ENCODE measurements at regions not wholly inside any gene's neighbourhood (a gene's known extent, or its start where the extent isn't known, plus 50 kb on each side); places are given as distances from the start of the nearest gene placed in this dataset.

DNA sequence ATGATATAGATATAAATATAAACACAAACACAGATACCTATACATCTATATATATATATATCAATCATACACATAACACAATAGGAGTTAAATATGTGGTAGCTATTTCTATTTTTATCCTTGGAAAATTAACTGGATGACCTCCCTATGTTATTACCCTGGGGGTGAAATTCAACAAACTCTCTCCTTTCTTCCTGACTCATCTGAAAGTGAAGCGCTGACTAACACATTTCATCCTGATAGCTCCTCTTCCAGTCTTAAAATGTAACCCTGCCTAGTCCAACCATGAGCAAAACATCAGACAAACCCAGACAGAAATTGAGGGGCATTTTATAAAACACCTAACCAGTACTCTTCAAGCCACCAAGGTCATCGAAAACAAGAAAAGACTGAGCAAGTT lies 220.6 kb upstream of the ISX start:
- peaks cover 23% of the 10 kb centered on the region for H3K27me3 Mint-ChIP-seq
- ChIA-PET CTCF (no interaction called here), POLR2A (no interaction called here)
- no peaks in the 10 kb centered on the region for H3K36me3 Mint-ChIP-seq (ENCODE audit: low read depth)
- no peak overlapping the region for H3K27ac ChIP-seq (ENCODE audit: low read depth in 1 of 2, low read length in 2 of 2)
- no peak for ATAC-seq (ENCODE audit: poor library complexity)
- DNase-seq: no peak
- intact Hi-C loops (cut with DNase I, micrococcal nuclease): no loop called here
- no peaks in the 10 kb centered on the region for H3K4me1 Mint-ChIP-seq (ENCODE audit: low read depth)
- H3K4me3 ChIP-seq (ENCODE audit: low read length): no peak overlapping the region
- TF ChIP-seq, protein P1, sequence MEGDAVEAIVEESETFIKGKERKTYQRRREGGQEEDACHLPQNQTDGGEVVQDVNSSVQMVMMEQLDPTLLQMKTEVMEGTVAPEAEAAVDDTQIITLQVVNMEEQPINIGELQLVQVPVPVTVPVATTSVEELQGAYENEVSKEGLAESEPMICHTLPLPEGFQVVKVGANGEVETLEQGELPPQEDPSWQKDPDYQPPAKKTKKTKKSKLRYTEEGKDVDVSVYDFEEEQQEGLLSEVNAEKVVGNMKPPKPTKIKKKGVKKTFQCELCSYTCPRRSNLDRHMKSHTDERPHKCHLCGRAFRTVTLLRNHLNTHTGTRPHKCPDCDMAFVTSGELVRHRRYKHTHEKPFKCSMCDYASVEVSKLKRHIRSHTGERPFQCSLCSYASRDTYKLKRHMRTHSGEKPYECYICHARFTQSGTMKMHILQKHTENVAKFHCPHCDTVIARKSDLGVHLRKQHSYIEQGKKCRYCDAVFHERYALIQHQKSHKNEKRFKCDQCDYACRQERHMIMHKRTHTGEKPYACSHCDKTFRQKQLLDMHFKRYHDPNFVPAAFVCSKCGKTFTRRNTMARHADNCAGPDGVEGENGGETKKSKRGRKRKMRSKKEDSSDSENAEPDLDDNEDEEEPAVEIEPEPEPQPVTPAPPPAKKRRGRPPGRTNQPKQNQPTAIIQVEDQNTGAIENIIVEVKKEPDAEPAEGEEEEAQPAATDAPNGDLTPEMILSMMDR (IDR thresholded peaks at IDR 0.05): no peak
- H3K9me3 Mint-ChIP-seq: peaks cover 4% of the 10 kb centered on the region
- no peaks in the 10 kb centered on the region for H3K4me1 ChIP-seq (ENCODE audit: insufficient read depth, low read length)
- H3K9me3 ChIP-seq (ENCODE audit: control insufficient read depth in 1 of 2, insufficient read depth in 1 of 2, low read length in 2 of 2): peaks cover 0 to 5% of the 10 kb centered on the region in 2 experiments
- no peak overlapping the region for H3K4me3 Mint-ChIP-seq
- no peaks in the 10 kb centered on the region for H3K27me3 ChIP-seq (ENCODE audit: control insufficient read depth in 1 of 2, insufficient read depth in 2 of 2, low read length in 2 of 2)
- no peaks in the 10 kb centered on the region for H3K36me3 ChIP-seq (ENCODE audit: insufficient read depth, low read length)
- no peak overlapping the region for H3K27ac Mint-ChIP-seq

DNA sequence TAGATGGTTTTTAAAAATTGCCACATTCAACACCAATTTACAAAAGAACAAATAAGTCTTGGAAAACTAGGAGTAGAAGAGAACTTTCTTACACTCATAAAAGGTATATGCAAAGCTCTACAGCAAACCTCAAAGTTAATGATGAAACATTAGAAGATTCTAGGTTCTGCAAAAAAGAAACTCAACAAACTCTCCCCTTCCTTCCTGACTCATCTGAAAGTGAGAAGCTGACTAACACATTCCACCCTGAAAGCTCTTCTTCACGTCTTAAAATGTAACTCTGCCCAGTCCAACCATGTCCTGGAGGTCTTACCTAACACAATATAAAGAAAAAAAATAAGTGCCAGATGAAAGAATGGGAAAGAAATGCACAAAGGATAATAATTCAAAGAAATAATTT lies 218.9 kb upstream of the ISX start:
- POLR2A ChIA-PET: no interaction called here
- Histone ChIP-seq H3K4me1 (ENCODE audit: insufficient read depth, low read length) (no peaks in the 10 kb centered on the region), H3K27me3 (ENCODE audit: control insufficient read depth in 1 of 2, insufficient read depth in 2 of 2, low read length in 2 of 2) (no peaks in the 10 kb centered on the region), H3K9me3 (ENCODE audit: control insufficient read depth in 1 of 2, insufficient read depth in 1 of 2, low read length in 2 of 2) (peaks cover 0 to 5% of the 10 kb centered on the region in 2 experiments), H3K27ac (ENCODE audit: low read depth in 1 of 2, low read length in 2 of 2) (no peak overlapping the region), H3K4me3 (ENCODE audit: low read length) (no peak overlapping the region), H3K36me3 (ENCODE audit: insufficient read depth, low read length) (no peaks in the 10 kb centered on the region)
- CTCF ChIA-PET: no interaction called here
- TF ChIP-seq, protein P1 (IDR thresholded peaks at IDR 0.05): no peak
- Mint-ChIP-seq H3K27ac (no peak overlapping the region), H3K9me3 (peaks cover 4% of the 10 kb centered on the region), H3K36me3 (ENCODE audit: low read depth) (no peaks in the 10 kb centered on the region), H3K27me3 (peaks cover 15% of the 10 kb centered on the region), H3K4me3 (no peak overlapping the region), H3K4me1 (ENCODE audit: low read depth) (no peaks in the 10 kb centered on the region)
- ATAC-seq (ENCODE audit: poor library complexity) (no peak), DNase-seq (no peak)
- intact Hi-C loops (cut with DNase I, micrococcal nuclease): no loop called here

DNA sequence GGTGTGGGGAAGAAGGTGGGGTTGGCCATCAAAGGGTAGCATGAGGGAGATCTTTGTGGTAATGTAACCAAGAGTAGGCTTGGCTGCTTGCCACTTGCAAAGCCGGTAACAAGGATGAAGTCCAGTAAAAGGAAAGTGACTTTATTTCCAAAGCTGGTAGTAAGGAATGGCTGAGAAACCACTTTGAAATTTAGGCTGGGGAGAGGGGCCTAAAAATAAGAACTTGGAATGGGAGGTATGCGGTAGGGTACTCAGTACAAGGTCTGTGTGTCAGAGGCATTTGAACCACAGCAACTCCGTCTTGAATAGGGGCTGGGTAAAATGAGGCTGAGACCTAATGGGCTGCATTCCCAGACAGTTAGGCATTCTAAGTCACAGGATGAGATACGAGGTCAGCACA lies 216.0 kb upstream of the ISX start:
- Histone ChIP-seq H3K4me3 (ENCODE audit: low read length) (no peak overlapping the region), H3K36me3 (ENCODE audit: insufficient read depth, low read length) (no peaks in the 10 kb centered on the region), H3K9me3 (ENCODE audit: control insufficient read depth in 1 of 2, insufficient read depth in 1 of 2, low read length in 2 of 2) (peaks cover 0 to 5% of the 10 kb centered on the region in 2 experiments), H3K27me3 (ENCODE audit: control insufficient read depth in 1 of 2, insufficient read depth in 2 of 2, low read length in 2 of 2) (no peaks in the 10 kb centered on the region), H3K27ac (ENCODE audit: low read depth in 1 of 2, low read length in 2 of 2) (no peak overlapping the region), H3K4me1 (ENCODE audit: insufficient read depth, low read length) (no peaks in the 10 kb centered on the region)
- CTCF ChIA-PET: no interaction called here
- Mint-ChIP-seq H3K27me3 (peaks cover 14% of the 10 kb centered on the region), H3K27ac (no peak overlapping the region), H3K9me3 (peaks cover 2% of the 10 kb centered on the region), H3K36me3 (ENCODE audit: low read depth) (no peaks in the 10 kb centered on the region), H3K4me1 (ENCODE audit: low read depth) (no peaks in the 10 kb centered on the region), H3K4me3 (no peak overlapping the region)
- ATAC-seq (ENCODE audit: poor library complexity): no peak
- TF ChIP-seq, protein P1 (IDR thresholded peaks at IDR 0.05): no peak
- DNase-seq: no peak
- POLR2A ChIA-PET: no interaction called here
- intact Hi-C loops (cut with DNase I, micrococcal nuclease): no loop called here
